ENCODE measurements at regions not wholly inside any gene's neighbourhood (a gene's known extent, or its start where the extent isn't known, plus 50 kb on each side); places are given as distances from the start of the nearest gene placed in this dataset.

DNA sequence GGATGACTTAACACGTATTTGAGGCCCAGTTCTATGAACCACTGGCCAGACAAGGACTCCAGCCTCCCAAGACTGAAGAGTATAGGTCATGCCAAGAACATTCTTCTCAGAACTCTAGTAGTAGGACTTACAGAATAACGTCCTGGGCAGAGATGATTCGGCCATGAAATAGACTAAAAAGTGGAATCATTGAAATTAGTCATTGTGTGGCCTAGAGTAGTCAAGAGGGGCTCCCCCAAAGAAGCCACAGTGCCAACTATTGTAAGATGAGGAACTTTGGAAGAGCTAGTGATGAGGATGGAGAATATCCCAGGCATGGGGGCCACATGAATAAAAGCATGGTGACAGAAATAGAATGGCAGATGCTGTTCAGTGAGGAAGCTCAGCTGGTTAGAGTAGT is 101.1 kb downstream of the TRIB2 start:
- Mint-ChIP-seq H3K36me3 (ENCODE audit: insufficient read depth in 2 of 2) (no peaks in the 10 kb centered on the region), H3K9me3 (peaks cover 0 to 3% of the 10 kb centered on the region in 2 donors), H3K4me3 (no peak overlapping the region), H3K4me1 (ENCODE audit: low read depth) (peaks cover 53% of the 10 kb centered on the region), H3K27me3 (ENCODE audit: low read depth) (peaks cover 6% of the 10 kb centered on the region), H3K27ac (no peak overlapping the region)
- ATAC-seq (replicated peaks in 1 of 2) (peak; percentile 68 to 73), DNase-seq (peak; percentile 11 to 14)

DNA sequence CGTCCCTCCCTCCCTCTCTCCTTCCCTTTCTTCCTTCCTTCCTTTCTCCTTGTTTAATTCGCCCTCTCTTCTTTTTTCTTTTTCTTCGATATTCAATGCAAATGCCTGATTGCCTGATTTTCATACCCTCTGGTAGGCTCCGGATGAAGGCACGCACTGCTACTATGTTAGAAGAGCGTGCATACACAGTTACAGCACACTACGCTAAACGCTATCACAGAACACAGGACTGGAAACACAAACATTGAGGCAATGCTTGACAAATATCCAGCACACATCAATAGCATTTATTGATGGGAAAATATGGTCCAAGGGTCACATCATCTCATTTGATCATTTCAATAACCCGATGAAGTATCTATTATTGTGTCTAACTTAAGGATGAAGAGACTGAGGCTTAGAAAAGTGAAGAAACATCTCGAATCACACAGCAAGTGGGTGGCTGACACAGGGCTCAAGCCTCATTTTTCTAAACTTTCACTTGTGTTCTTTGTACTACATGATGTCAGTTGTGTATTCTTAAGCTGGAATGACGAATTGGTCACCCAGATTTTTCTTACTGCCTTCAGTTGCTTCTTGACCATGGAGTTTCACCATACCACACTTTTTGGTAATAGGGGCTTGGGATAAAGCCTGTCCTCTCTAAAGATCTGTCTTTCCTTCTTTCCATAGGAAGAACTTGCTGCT is 101.8 kb downstream of the TRIB2 start:
- Mint-ChIP-seq H3K27me3 (ENCODE audit: low read depth) (peaks cover 10% of the 10 kb centered on the region), H3K27ac (no peak overlapping the region), H3K9me3 (peaks cover 0 to 3% of the 10 kb centered on the region in 2 donors), H3K4me1 (ENCODE audit: low read depth) (peaks cover 53% of the 10 kb centered on the region), H3K36me3 (ENCODE audit: insufficient read depth in 2 of 2) (no peaks in the 10 kb centered on the region), H3K4me3 (no peak overlapping the region)
- DNase-seq (no peak), ATAC-seq (replicated peaks in 1 of 2) (peak; percentile 25 to 35)

DNA sequence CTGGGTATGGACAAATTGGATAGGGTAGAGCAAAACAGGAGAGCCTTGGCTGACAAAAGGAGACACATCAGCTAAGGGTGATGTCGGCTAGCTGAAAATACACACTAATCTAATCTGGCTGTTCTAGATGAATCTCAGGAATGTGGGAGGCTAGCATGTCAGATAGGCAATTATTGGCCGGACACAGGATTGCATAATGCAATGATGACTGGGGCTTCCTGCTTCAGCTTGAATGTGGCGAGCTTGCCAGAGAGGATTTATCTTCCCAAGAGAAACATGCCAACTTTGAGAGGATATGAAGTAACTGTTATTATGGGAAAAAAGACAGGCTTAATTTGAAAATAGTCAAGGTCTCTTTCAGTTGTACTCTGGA is 102.4 kb downstream of the TRIB2 start:
- Mint-ChIP-seq H3K36me3 (ENCODE audit: insufficient read depth in 2 of 2) (no peaks in the 10 kb centered on the region), H3K27me3 (ENCODE audit: low read depth) (peaks cover 16% of the 10 kb centered on the region), H3K9me3 (peaks cover 0 to 3% of the 10 kb centered on the region in 2 donors), H3K4me1 (ENCODE audit: low read depth) (peaks cover 53% of the 10 kb centered on the region), H3K4me3 (no peak overlapping the region), H3K27ac (no peak overlapping the region)
- ATAC-seq (replicated peaks in 1 of 2) = no peak
- no peak for DNase-seq

DNA sequence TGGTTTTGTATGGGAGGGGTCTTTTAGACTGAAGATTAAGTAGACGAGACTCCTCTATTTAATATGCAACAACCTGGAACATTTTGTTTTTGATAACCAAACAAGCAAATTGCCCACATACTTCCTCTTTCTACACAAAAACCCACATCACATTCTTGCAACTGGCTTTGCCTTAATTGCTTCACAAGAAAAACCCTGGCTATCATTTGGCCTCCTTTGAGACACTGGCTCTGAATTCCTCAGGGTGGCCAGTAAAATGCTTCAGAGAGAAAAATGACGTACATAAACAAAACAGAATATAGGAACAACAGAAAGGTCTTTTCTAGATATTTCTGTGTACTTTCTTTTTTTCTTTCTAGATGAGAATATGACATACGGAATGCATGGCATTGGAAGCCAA is 103.0 kb downstream of the TRIB2 start:
- H3K4me3 Mint-ChIP-seq = peak overlapping the region in 1 of 2 donors; percentile 21
- peak overlapping the region; percentile 52 for H3K27ac Mint-ChIP-seq
- H3K27me3 Mint-ChIP-seq (ENCODE audit: low read depth) = peaks cover 17% of the 10 kb centered on the region
- ATAC-seq (replicated peaks in 1 of 2) = no peak
- peaks cover 0 to 3% of the 10 kb centered on the region in 2 donors for H3K9me3 Mint-ChIP-seq
- no peaks in the 10 kb centered on the region for H3K36me3 Mint-ChIP-seq (ENCODE audit: insufficient read depth in 2 of 2)
- no peak for DNase-seq
- H3K4me1 Mint-ChIP-seq (ENCODE audit: low read depth) = peaks cover 53% of the 10 kb centered on the region

DNA sequence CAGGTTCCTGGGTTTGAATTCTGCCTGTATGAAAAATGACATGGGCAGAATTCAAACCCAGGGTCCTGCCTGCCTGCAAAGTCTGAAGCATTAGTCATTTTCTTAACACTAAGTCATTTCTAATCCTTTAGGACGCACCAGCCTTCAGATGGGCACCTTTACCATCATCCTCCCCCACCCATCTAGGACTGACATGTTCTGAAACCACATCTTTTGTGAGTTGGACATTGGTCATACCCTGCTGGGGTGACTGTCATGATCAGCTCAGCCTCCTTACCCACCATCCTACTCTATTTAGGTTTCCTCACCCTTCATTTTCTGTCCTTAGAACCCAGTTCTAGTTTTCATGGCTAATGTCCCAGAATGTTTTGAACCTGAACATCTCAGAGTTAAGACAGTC is 104.9 kb downstream of the TRIB2 start:
- Mint-ChIP-seq H3K27ac (no peak overlapping the region), H3K36me3 (ENCODE audit: insufficient read depth in 2 of 2) (no peaks in the 10 kb centered on the region), H3K4me1 (ENCODE audit: low read depth) (peaks cover 46% of the 10 kb centered on the region), H3K27me3 (ENCODE audit: low read depth) (peaks cover 17% of the 10 kb centered on the region), H3K4me3 (no peak overlapping the region), H3K9me3 (peaks cover 0 to 3% of the 10 kb centered on the region in 2 donors)
- ATAC-seq (replicated peaks in 1 of 2) (peak; percentile 83 to 84), DNase-seq (peak; percentile 13 to 25)

DNA sequence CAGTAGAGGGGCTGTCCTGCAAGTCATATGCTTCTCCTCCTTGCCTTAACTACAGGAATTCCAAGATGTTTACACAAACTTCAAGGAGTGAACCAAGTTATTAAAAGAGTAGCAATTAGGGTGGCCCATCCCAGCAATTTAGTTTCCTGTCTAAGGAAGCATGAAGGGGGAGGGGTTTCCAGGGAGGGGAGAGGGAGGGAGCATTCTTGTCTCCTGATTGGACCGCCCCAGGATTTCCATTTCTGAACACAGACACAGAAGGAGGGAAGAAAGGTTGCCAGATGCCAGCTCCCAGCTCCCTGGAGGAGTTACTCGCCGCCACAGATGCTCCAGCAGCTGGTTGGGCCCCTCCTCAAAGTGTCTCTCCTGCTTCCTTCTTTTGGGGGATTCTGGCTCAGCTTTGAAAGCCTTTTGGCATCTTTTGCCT is 107.6 kb downstream of the TRIB2 start:
- Mint-ChIP-seq H3K27ac (no peak overlapping the region), H3K9me3 (no peaks in the 10 kb centered on the region), H3K27me3 (ENCODE audit: low read depth) (peaks cover 17% of the 10 kb centered on the region), H3K4me1 (ENCODE audit: low read depth) (peaks cover 20% of the 10 kb centered on the region), H3K4me3 (no peak overlapping the region), H3K36me3 (ENCODE audit: insufficient read depth in 2 of 2) (no peaks in the 10 kb centered on the region)
- ATAC-seq (replicated peaks in 1 of 2) (no peak), DNase-seq (no peak)

DNA sequence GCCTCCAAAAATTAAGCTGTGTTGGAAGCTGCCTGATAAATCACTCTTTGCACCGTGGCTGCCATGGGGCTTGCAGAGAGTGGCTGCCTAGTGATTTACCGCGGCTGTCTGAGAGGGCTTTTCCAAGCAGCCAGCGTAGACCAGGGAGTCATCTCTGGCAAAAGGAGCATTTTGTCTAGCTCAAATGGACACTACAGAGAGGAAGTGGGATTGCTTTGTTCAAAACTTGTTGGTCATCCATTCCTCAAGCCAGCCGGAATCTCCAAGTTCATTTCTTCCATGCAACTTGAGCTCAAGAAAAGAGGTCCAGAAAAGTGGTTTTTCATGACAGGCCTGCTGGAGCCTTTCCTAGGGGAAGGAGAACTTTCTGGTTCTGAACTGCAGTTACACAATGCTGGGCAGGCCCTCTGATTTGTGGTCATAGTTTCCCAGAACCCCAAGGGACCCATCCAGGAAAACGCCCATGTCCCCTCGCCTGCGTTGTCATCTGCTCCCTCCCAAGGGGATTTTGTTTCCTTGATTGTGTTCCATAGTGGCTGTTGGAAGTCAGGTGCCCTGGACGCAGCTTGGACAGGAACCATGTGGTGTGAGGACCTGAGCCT is 108.1 kb downstream of the TRIB2 start:
- peaks cover 15% of the 10 kb centered on the region for H3K4me1 Mint-ChIP-seq (ENCODE audit: low read depth)
- H3K36me3 Mint-ChIP-seq (ENCODE audit: insufficient read depth in 2 of 2) = no peaks in the 10 kb centered on the region
- no peak overlapping the region for H3K4me3 Mint-ChIP-seq
- ATAC-seq (replicated peaks in 1 of 2) (no peak), DNase-seq (no peak)
- peaks cover 21% of the 10 kb centered on the region for H3K27me3 Mint-ChIP-seq (ENCODE audit: low read depth)
- H3K27ac Mint-ChIP-seq = no peak overlapping the region
- H3K9me3 Mint-ChIP-seq = no peaks in the 10 kb centered on the region

DNA sequence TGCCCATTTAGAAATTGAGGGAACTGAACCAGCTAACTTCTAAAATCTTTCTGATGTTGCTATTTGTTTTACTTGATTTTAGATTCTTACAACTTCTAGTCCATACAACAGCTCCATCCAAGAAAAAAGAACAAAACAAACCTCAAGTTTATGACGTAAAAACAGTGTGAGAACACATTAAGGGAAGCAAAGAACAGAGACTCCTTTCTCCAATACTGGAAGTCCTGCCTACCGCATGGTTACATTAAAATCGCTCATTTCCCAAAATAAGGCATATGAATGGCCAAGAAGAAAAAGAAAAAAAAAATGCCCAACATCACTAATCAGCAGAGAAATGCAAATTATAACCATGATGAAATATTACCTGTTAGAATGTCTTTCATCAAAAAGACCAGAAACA is 110.0 kb downstream of the TRIB2 start:
- DNase-seq = no peak
- Mint-ChIP-seq H3K27ac (no peak overlapping the region), H3K4me1 (ENCODE audit: low read depth) (peaks cover 4% of the 10 kb centered on the region), H3K36me3 (ENCODE audit: insufficient read depth in 2 of 2) (no peaks in the 10 kb centered on the region), H3K4me3 (no peak overlapping the region), H3K9me3 (no peaks in the 10 kb centered on the region), H3K27me3 (ENCODE audit: low read depth) (peaks cover 17% of the 10 kb centered on the region)
- ATAC-seq (replicated peaks in 1 of 2) = no peak

DNA sequence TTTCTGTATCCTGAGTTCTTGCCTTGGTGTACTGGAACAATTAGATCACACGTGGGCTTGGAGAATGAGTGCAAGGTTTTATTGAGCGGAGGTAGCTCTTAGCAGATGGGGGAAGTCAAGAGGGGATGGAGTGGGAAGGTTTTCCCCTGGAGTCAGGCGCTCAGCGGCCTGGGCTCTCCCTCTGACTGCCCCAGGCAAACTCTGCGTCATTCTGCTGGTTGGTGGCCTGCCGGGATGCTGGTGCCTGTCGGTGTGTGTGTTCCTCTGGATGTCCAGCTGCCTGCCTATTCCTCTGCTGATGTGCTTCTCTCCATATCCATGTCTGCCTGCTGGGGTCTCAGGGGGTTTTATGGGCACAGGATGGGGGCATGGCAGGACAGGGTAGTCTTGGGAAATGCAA is 111.0 kb downstream of the TRIB2 start:
- DNase-seq = no peak
- Mint-ChIP-seq H3K4me1 (ENCODE audit: low read depth) (no peaks in the 10 kb centered on the region), H3K36me3 (ENCODE audit: insufficient read depth in 2 of 2) (no peaks in the 10 kb centered on the region), H3K9me3 (no peaks in the 10 kb centered on the region), H3K27ac (no peak overlapping the region), H3K27me3 (ENCODE audit: low read depth) (peaks cover 17% of the 10 kb centered on the region), H3K4me3 (no peak overlapping the region)
- no peak for ATAC-seq (replicated peaks in 1 of 2)

DNA sequence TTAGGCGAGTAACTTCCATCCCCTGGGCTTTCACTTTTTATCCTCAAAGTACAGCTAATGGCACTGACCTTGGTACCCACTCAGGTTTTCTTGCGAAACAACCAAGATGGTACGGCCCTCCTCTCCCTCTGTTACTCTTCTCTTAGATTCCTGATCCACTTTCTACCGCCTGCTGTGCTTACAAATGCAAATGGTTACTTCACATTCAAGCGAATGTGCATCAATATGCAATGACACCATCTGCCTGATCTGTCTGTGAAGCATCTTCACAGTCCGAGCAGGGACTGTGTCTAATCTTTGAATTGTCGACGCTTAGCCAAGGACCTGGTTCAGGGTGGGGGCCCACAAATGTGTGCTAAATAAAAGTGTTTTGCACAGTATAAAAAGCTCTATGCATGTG is 112.2 kb downstream of the TRIB2 start:
- DNase-seq = no peak
- no peak for ATAC-seq (replicated peaks in 1 of 2)
- H3K36me3 Mint-ChIP-seq (ENCODE audit: insufficient read depth in 2 of 2) = no peaks in the 10 kb centered on the region
- no peak overlapping the region for H3K4me3 Mint-ChIP-seq
- H3K27ac Mint-ChIP-seq = no peak overlapping the region
- H3K4me1 Mint-ChIP-seq (ENCODE audit: low read depth) = no peaks in the 10 kb centered on the region
- H3K27me3 Mint-ChIP-seq (ENCODE audit: low read depth) = peaks cover 9% of the 10 kb centered on the region
- no peaks in the 10 kb centered on the region for H3K9me3 Mint-ChIP-seq

DNA sequence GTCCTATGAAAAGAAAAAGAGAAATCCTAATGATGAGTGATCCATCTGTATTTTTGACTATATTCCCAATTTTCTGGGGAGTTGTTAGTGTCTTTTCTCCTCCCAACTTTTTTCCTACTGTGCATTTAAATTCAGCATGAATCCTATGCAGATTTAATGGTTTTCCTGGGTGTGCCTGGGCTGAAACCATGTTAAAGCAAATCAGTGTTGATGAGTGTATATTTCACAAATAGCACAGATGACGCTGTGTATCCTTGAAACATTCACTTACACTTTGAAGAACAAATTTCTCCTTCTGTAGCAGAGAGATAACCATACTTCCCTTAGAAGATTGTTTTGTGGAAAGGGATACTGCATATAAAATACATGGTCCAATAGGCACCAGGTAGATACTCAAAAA is 114.3 kb downstream of the TRIB2 start:
- Mint-ChIP-seq H3K4me3 (no peak overlapping the region), H3K27me3 (ENCODE audit: low read depth) (peaks cover 9% of the 10 kb centered on the region), H3K36me3 (ENCODE audit: insufficient read depth in 2 of 2) (no peaks in the 10 kb centered on the region), H3K27ac (no peak overlapping the region), H3K4me1 (ENCODE audit: low read depth) (no peaks in the 10 kb centered on the region), H3K9me3 (no peaks in the 10 kb centered on the region)
- ATAC-seq (replicated peaks in 1 of 2) = no peak
- no peak for DNase-seq

DNA sequence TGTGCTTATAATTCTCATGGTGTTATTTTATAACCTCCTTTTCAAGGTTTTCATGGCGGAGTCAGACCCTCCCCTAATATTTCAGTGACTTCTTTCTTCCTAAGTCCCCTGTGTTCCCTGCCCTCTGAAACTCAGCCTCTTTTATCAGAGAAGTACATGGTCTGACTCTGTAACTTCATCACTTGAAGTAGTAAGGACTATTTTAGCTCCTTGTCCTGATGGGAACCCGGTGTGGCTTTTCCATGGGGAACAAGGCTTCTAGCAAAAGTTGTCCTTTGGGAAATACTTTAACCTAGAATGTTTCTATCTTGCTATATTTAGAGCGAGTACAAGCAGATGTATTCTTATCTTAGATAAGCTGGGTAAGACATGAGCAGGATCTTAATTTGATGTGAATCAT is 117.5 kb downstream of the TRIB2 start:
- ATAC-seq (replicated peaks in 1 of 2) = no peak
- Mint-ChIP-seq H3K27ac (no peak overlapping the region), H3K9me3 (no peaks in the 10 kb centered on the region), H3K4me1 (ENCODE audit: low read depth) (no peaks in the 10 kb centered on the region), H3K4me3 (no peak overlapping the region), H3K36me3 (ENCODE audit: insufficient read depth in 2 of 2) (no peaks in the 10 kb centered on the region), H3K27me3 (ENCODE audit: low read depth) (peaks cover 14% of the 10 kb centered on the region)
- DNase-seq = no peak

DNA sequence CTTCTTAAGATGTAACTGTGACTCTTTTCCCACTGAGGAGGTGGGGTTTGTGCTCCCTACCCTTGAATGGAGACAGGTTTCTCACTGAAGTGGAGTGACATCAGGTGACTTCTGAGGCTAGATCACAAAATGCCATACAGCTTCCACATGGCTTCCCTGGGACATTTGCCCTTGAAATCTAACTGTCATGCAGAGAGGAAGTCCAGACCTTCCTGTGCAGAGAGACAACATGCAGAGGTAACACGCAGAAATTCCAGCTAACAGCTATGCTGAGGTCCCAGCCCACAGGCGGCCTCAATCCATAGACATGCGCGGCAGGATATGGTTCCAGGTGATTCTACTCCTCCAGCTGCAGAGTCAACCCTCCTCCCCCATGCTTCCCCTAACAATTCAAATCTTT is 119.0 kb downstream of the TRIB2 start:
- H3K4me3 Mint-ChIP-seq = no peak overlapping the region
- peaks cover 7% of the 10 kb centered on the region for H3K27me3 Mint-ChIP-seq (ENCODE audit: low read depth)
- no peak overlapping the region for H3K27ac Mint-ChIP-seq
- ATAC-seq (replicated peaks in 1 of 2) (no peak), DNase-seq (no peak)
- H3K4me1 Mint-ChIP-seq (ENCODE audit: low read depth) = no peaks in the 10 kb centered on the region
- H3K9me3 Mint-ChIP-seq = no peaks in the 10 kb centered on the region
- no peaks in the 10 kb centered on the region for H3K36me3 Mint-ChIP-seq (ENCODE audit: insufficient read depth in 2 of 2)

DNA sequence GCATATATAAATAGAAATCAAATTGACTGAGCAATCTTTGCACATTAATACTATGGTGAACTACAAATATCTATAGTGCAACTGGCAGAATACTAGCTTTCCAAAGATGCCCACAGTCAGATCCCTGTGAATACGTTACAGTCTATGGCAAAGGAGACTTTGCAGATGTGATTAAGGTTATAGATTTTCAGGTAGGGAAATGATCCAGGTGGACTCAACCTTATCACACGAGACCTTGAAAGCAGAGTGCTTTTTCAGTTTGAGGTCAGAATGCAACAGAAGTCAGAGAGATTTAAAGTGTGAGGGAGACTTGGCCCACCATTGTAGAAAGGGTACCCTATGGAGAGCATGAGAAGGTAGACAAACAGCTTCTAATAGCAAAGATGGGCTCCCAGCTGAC is 122.6 kb downstream of the TRIB2 start:
- no peaks in the 10 kb centered on the region for H3K4me1 Mint-ChIP-seq (ENCODE audit: low read depth)
- H3K27ac Mint-ChIP-seq = no peak overlapping the region
- no peak for ATAC-seq (replicated peaks in 1 of 2)
- no peaks in the 10 kb centered on the region for H3K9me3 Mint-ChIP-seq
- no peaks in the 10 kb centered on the region for H3K36me3 Mint-ChIP-seq (ENCODE audit: insufficient read depth in 2 of 2)
- DNase-seq = no peak
- H3K27me3 Mint-ChIP-seq (ENCODE audit: low read depth) = peaks cover 25% of the 10 kb centered on the region
- no peak overlapping the region for H3K4me3 Mint-ChIP-seq
